Nephron (organoid): ENCODE measurements at regions not wholly inside any gene's neighbourhood (a gene's known extent, or its start where the extent isn't known, plus 50 kb on each side); places are given as distances from the start of the nearest gene placed in this dataset.

ENCODE experiments used
- H3K27ac Mint-ChIP-seq, 3 experiments: 2 replicates each; pipeline ENCODE4 v1.8.0; 2020; ENCODE audit warnings: mixed read lengths in 3 of 3, mild to moderate bottlenecking in 2 of 3, moderate library complexity in 1 of 3
- H3K27me3 Mint-ChIP-seq: 2 replicates; pipeline ENCODE4 v1.8.0; 2021; ENCODE audit warnings: low read depth, mild to moderate bottlenecking, moderate library complexity, mixed read lengths
- H3K36me3 Mint-ChIP-seq: 2 replicates; pipeline ENCODE4 v1.8.0; 2020; ENCODE audit warnings: low read depth, mixed read lengths
- H3K4me1 Mint-ChIP-seq: 2 replicates; pipeline ENCODE4 v1.8.0; 2020; ENCODE audit warnings: mixed read lengths
- H3K4me3 Mint-ChIP-seq, 3 experiments: 2 replicates each; pipeline ENCODE4 v1.8.0; 2020; ENCODE audit warnings: mild to moderate bottlenecking in 3 of 3, mixed read lengths in 3 of 3, moderate library complexity in 2 of 3
- H3K9me3 Mint-ChIP-seq: 2 replicates; pipeline ENCODE4 v1.8.0; 2020; ENCODE audit warnings: mixed read lengths
- TF ChIP-seq, protein P1 (sequence below), 3 experiments: fragments of 200-600 bp; sonication (generic); IDR thresholded peaks; one replicate each; pipeline ENCODE4 v1.5.0; 2021; ENCODE audit warnings: antibody characterized with exemption in 3 of 3; ENCODE audit not compliant: unreplicated experiment in 3 of 3

DNA sequence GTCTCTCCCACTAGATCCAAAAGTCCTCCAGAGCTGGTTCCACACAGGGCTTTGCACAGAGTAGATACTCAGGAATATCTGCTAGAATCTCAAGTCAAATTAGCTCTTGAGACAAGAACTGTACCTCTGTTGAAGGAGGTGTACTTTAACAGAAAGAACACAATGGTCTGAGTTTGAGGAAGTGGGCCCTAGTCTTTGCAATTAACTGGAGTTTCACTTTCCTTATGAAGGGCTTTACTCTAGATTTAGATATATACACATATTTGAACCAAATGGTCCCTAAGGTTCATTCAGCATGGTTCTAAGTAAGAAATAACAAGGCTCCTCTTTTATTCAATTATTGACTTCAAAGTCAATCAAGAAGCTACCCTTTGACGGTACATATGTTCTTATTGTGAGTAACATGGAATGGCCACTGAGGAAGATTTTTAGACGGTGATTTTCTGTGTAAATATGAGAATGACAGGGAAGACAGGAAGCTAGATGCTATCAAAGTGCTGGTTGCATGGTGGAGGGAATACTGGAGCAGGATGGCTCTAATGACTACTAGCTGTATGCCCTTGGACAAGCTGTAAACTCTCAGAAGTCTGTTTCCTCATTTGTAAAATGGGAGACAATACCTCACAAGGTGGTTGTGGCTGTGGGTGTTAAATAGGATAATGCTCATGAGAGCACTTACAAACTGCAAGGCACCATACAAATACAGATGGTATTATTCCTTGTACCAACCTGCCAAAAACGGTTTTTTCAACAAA is 73.5 kb upstream of the SERTAD2 start:
- peaks cover 48% of the 10 kb centered on the region for H3K4me1 Mint-ChIP-seq
- H3K9me3 Mint-ChIP-seq: no peaks in the 10 kb centered on the region
- H3K4me3 Mint-ChIP-seq: no peak overlapping the region
- TF ChIP-seq, protein P1, sequence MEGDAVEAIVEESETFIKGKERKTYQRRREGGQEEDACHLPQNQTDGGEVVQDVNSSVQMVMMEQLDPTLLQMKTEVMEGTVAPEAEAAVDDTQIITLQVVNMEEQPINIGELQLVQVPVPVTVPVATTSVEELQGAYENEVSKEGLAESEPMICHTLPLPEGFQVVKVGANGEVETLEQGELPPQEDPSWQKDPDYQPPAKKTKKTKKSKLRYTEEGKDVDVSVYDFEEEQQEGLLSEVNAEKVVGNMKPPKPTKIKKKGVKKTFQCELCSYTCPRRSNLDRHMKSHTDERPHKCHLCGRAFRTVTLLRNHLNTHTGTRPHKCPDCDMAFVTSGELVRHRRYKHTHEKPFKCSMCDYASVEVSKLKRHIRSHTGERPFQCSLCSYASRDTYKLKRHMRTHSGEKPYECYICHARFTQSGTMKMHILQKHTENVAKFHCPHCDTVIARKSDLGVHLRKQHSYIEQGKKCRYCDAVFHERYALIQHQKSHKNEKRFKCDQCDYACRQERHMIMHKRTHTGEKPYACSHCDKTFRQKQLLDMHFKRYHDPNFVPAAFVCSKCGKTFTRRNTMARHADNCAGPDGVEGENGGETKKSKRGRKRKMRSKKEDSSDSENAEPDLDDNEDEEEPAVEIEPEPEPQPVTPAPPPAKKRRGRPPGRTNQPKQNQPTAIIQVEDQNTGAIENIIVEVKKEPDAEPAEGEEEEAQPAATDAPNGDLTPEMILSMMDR (IDR thresholded peaks at IDR 0.05; ENCODE audit: unreplicated experiment in 3 of 3): no peak
- no peaks in the 10 kb centered on the region for H3K27me3 Mint-ChIP-seq
- H3K27ac Mint-ChIP-seq: peak overlapping the region in 1 of 3 experiments; percentile 9
- H3K36me3 Mint-ChIP-seq: no peaks in the 10 kb centered on the region

DNA sequence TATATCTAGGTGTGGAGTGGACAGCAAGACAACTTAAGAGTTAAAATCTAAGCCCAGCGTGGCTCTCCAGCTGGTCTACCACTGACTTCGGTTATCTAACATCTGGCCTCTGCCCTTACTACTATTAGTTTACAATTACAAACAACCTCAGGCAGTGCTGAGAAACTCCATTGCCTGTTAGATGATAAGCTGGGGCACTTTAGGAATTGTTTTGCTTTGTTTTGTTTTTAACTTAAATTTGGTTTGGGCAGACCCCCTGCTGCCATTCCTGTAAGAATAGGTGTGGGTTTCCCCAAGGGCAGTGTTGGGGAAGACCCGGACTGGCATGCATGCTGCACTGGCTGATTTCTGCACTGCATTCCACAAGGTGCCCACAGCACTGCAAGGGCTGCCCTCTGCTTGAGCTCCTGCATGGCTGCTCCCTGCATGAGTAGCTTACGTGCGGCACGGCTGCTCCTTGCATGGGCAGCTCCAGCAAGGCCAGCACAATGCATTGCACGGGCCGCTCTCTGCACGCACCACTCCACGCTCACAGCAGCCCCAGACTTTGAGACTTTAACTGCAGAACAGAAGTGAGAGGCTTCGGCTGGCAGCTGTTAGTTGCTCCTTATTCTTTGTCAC is 74.2 kb upstream of the SERTAD2 start:
- Mint-ChIP-seq H3K4me3 (no peak overlapping the region), H3K27ac (peak overlapping the region; percentile 42 to 64 (median 61)), H3K36me3 (no peaks in the 10 kb centered on the region), H3K4me1 (peaks cover 51% of the 10 kb centered on the region), H3K9me3 (no peaks in the 10 kb centered on the region), H3K27me3 (no peaks in the 10 kb centered on the region)
- TF ChIP-seq, protein P1 (IDR thresholded peaks at IDR 0.05; ENCODE audit: unreplicated experiment in 3 of 3): no peak

DNA sequence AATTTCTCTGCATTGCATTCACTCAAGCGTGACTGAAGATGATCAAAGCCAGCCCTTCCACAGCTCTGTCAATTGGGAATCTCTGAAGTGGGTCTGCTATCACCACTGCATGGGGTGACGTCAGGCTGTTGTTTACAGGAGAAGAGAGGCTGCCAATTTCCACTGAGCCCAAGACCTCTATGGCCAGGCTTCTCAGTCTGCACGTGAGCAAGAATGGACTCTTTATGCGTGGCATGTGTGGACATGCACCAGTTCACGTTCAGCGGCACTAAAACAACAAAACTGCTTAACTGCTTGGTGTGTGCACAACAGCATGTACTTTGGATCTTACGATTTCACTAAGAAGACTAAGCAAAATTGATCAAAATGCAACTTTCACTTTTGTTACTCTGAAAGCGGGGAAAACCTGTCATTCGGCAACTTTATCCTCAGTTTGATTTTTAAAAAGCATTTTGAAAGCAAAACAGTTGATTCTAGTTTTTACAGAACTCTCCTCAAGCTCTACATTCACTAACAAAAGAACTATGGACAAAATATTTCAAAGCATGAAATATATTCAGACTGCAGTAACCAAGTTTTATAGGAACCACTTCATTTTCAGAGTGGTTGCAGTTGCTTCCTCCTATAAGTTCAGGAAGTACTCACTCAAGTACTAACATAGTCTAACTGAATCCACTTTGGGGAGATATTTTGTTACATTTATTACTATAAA is 77.0 kb upstream of the SERTAD2 start:
- Mint-ChIP-seq H3K4me1 (peaks cover 52% of the 10 kb centered on the region), H3K27me3 (no peaks in the 10 kb centered on the region), H3K4me3 (peak overlapping the region; percentile 21 to 67 (median 51)), H3K9me3 (no peaks in the 10 kb centered on the region), H3K36me3 (no peaks in the 10 kb centered on the region), H3K27ac (peak overlapping the region; percentile 83 to 92 (median 89))
- TF ChIP-seq, protein P1 (IDR thresholded peaks at IDR 0.05; ENCODE audit: unreplicated experiment in 3 of 3): no peak

DNA sequence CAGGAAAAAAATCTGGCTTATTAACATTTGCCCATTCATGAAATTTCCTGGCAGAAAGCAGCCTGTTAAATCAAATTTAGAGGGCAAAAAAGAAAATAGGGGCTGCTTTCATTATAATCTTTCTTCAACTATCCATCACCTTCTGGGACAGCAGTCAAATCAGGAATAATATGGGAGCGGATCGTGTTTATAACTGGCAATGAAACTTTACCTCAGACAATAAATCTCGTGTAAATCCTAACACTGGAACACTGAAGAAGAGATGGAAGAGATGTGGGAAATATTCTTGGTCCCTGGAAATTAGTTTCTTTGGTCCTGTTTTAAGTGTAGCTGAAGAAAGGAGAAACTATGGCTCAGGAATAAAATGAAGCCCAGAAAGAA is 77.5 kb upstream of the SERTAD2 start:
- H3K36me3 Mint-ChIP-seq: no peaks in the 10 kb centered on the region
- peak overlapping the region; percentile 83 to 92 (median 89) for H3K27ac Mint-ChIP-seq

DNA sequence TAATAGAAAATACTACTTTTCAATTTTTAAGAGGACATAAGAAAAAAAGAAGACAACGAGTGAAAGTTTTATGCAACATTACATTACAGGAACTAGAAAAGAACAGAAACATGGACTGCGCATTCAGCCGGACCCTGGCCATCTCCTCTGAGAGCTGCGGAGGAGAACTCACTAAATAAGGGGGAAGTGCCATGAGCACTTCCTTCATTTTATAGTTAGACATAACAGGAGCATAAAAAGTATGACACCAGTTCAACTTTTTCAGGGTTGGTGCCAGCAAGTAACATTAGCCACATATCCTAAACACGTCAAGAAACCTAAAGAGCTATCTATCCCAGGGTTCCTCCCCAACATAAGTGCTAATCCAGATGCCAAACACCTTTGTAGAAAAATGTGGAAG is 78.0 kb upstream of the SERTAD2 start:
- H3K4me3 Mint-ChIP-seq: peak overlapping the region in 1 of 3 experiments; percentile 67
- H3K27me3 Mint-ChIP-seq: no peaks in the 10 kb centered on the region
- H3K4me1 Mint-ChIP-seq: peaks cover 52% of the 10 kb centered on the region
- peak overlapping the region; percentile 83 to 92 (median 89) for H3K27ac Mint-ChIP-seq
- no peaks in the 10 kb centered on the region for H3K36me3 Mint-ChIP-seq
- TF ChIP-seq, protein P1 (IDR thresholded peaks at IDR 0.05; ENCODE audit: unreplicated experiment in 3 of 3): no peak
- no peaks in the 10 kb centered on the region for H3K9me3 Mint-ChIP-seq

More for the DNA sequence above, 77.5 kb upstream of the SERTAD2 start:
- peak overlapping the region; percentile 11 to 67 (median 51) for H3K4me3 Mint-ChIP-seq
- peaks cover 52% of the 10 kb centered on the region for H3K4me1 Mint-ChIP-seq
- no peaks in the 10 kb centered on the region for H3K9me3 Mint-ChIP-seq
- TF ChIP-seq, protein P1 (IDR thresholded peaks at IDR 0.05; ENCODE audit: unreplicated experiment in 3 of 3): no peak
- no peaks in the 10 kb centered on the region for H3K27me3 Mint-ChIP-seq
